A549 (cell line): ENCODE measurements at regions not wholly inside any gene's neighbourhood (a gene's known extent, or its start where the extent isn't known, plus 50 kb on each side); places are given as distances from the start of the nearest gene placed in this dataset.

Source experiments
- ATAC-seq, 2 experiments: fragments of 200-7000 bp in 1 of 2; fragments of >200 bp in 1 of 2; cut with Nextera tagmentation in 1 of 2; cut with Tn5 transposase in 1 of 2; 3 replicates each; pipeline versions ENCODE4 v1.8.0 to v1.9.1; 2018 to 2020; ENCODE audit warnings: mild to moderate bottlenecking in 1 of 2, moderate library complexity in 1 of 2
- CTCF ChIA-PET: fragments of 300-600 bp; sonication (Branson Sonifier 250); formaldehyde crosslinking; extraction: SDS; loops from one replicate; lab custom pipeline; 2021; ENCODE audit warnings: antibody characterized with exemption, inconsistent platforms; lab: Yijun Ruan, JAX
- POLR2A ChIA-PET: fragments of 350-600 bp; formaldehyde crosslinking; extraction: SDS; loops from one replicate; lab custom pipeline; 2021; ENCODE audit warnings: antibody characterized with exemption, inconsistent platforms; lab: Yijun Ruan, JAX
- DNase-seq, 2 experiments: peaks; one replicate each; pipeline versions ENCODE4 v3.0.0 to v3.0.0-alpha.2; 2011 to 2016; ENCODE audit warnings: low read depth in 1 of 2, low spot score in 1 of 2
- FAIRE-seq: peaks from 2 replicates; lab custom pipeline; 2011; peaks lifted over from hg19 to GRCh38; lab: Jason Lieb, UNC
- H3K27ac ChIP-seq, 2 experiments: fragments of >200 bp; sonication (Bioruptor Twin); formaldehyde crosslinking; 3 replicates each; pipeline ENCODE4 v1.5.1; 2016 to 2017
- H3K4me1 ChIP-seq: fragments of >200 bp; sonication (Bioruptor Twin); formaldehyde crosslinking; 3 replicates; pipeline ENCODE4 v1.6.1; 2016
- H3K4me2 ChIP-seq: fragments of >200 bp; sonication (Bioruptor Twin); formaldehyde crosslinking; 3 replicates; pipeline ENCODE4 v1.6.1; 2016
- H3K4me3 ChIP-seq: fragments of >200 bp; sonication (Bioruptor Twin); formaldehyde crosslinking; 3 replicates; pipeline ENCODE4 v1.5.1; 2016
- H3K9me3 ChIP-seq: fragments of >200 bp; sonication (Bioruptor Twin); formaldehyde crosslinking; 3 replicates; pipeline ENCODE4 v1.6.1; 2016
- CHD4 ChIP-seq: fragments of 200-600 bp; sonication (generic); IDR thresholded peaks from 2 replicates; pipeline ENCODE4 v1.6.1; 2016; ENCODE audit warnings: antibody characterized with exemption, mild to moderate bottlenecking, borderline replicate concordance
- EP300 ChIP-seq, 2 experiments: fragments of >200 bp; sonication (Bioruptor Twin); formaldehyde crosslinking; IDR thresholded peaks; 2 replicates in 1 of 2; 3 replicates in 1 of 2; pipeline ENCODE4 v1.6.1; 2016 to 2017
- FOSL2 ChIP-seq, 2 experiments: fragments of 450-650 bp in 1 of 2; fragments of >200 bp in 1 of 2; sonication (Bioruptor Twin) in 1 of 2; formaldehyde crosslinking; IDR thresholded peaks; 2 replicates each; pipeline versions ENCODE4 v1.5.0 to v1.6.1; 2016 to 2020; ENCODE audit warnings: mild to moderate bottlenecking in 1 of 2, moderate library complexity in 1 of 2
- HOXB13 ChIP-seq: fragments of 250-450 bp; sonication (Bioruptor Pico); IDR thresholded peaks from 2 replicates; pipeline ENCODE4 v1.5.0; 2020; ENCODE audit warnings: low read depth, mild to moderate bottlenecking, moderate library complexity
- HOXB5 ChIP-seq: fragments of 250-450 bp; sonication (Bioruptor Pico); IDR thresholded peaks from 2 replicates; pipeline ENCODE4 v1.5.0; 2020; ENCODE audit warnings: mild to moderate bottlenecking, moderate library complexity
- JUNB ChIP-seq: fragments of >200 bp; sonication (Bioruptor Twin); formaldehyde crosslinking; IDR thresholded peaks from 2 replicates; pipeline ENCODE4 v1.6.1; 2016
- KDM1A ChIP-seq: fragments of 200-600 bp; sonication (generic); IDR thresholded peaks from 2 replicates; pipeline ENCODE4 v1.6.1; 2016; ENCODE audit warnings: low read depth, mild to moderate bottlenecking
- MYC ChIP-seq: IDR thresholded peaks from 2 replicates; pipeline ENCODE4 v1.6.1; 2012; ENCODE audit warnings: mild to moderate bottlenecking, inconsistent platforms, low read length, improper control_type of control experiment, borderline replicate concordance
- NFE2L2 ChIP-seq: fragments of 150-350 bp; conservative IDR thresholded peaks from 2 replicates; pipeline ENCODE4 v1.6.1; 2014; ENCODE audit warnings: low read length
- PBX3 ChIP-seq: IDR thresholded peaks from 2 replicates; pipeline ENCODE4 v1.6.1; 2012
- PHF8 ChIP-seq: fragments of 200-600 bp; sonication (generic); IDR thresholded peaks from 2 replicates; pipeline ENCODE4 v1.6.1; 2016; ENCODE audit warnings: low read depth, mild to moderate bottlenecking, antibody characterized with exemption, moderate library complexity, borderline replicate concordance
- POLR2AphosphoS2 ChIP-seq: conservative IDR thresholded peaks from 2 replicates; pipeline ENCODE4 v1.6.1; 2012; ENCODE audit warnings: low read length, improper control_type of control experiment, inconsistent platforms
- RARB ChIP-seq: fragments of 250-450 bp; sonication (Bioruptor Pico); IDR thresholded peaks from 2 replicates; pipeline ENCODE4 v1.8.0; 2021; ENCODE audit warnings: mild to moderate bottlenecking, moderate library complexity
- RCOR1 ChIP-seq: fragments of 150-350 bp; IDR thresholded peaks from 2 replicates; pipeline ENCODE4 v1.6.1; 2014; ENCODE audit warnings: antibody characterized with exemption, low read length, low read depth
- TP53 ChIP-seq: fragments of 250-450 bp; sonication (Bioruptor Pico); IDR thresholded peaks from 2 replicates; pipeline ENCODE4 v1.5.0; 2021; ENCODE audit warnings: mild to moderate bottlenecking, moderate library complexity
- USF2 ChIP-seq: fragments of 450-650 bp; IDR thresholded peaks from 2 replicates; pipeline ENCODE4 v1.6.1; 2014; ENCODE audit warnings: antibody characterized with exemption
- ZSCAN20 ChIP-seq: fragments of 250-450 bp; sonication (Bioruptor Pico); IDR thresholded peaks from 2 replicates; pipeline ENCODE4 v1.8.0; 2022; ENCODE audit warnings: mild to moderate bottlenecking, moderate library complexity
- WGBS: methylation state at CpG from one replicate; pipeline ENCODE4 v1.1.6; 2017; ENCODE audit errors: missing lambda C conversion rate; 5-methylcytosine and 5-hydroxymethylcytosine counted together
- small RNA-seq, 6 experiments: library from RNA; depleted of rRNA; stranded (forward); fragments of <200 nt; gene quantifications; one replicate each; pipeline ENCODE3, GENCODE V24; 2012
- TF ChIP-seq, protein P1 (sequence below): IDR thresholded peaks from 2 replicates; pipeline ENCODE4 v1.6.1; 2012

DNA sequence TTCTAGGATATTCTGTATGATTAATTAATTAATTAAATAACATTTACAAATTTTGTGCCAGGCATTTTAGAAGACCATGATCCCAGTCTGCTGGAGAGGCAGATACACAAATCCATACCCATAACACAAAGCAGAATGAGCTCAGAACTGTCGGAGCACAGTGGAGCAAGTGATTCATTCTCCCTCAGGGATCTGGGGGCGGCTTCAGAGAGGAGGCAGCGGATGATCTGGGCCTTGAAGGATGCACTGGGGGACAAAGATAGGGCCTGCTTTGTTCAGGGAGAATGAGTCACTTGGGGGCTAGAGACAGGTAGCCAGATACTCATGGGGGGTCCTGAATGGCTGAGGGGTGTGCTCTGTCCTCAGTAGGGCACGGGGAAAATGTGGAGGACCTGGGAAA lies 50.9 kb upstream of the TRABD2B start:
- no peak for TF ChIP-seq TP53 (CRISPR knock-in tag)
- TF ChIP-seq RARB (CRISPR knock-in tag), result no peak
- TF ChIP-seq KDM1A, result no peak
- no peak for TF ChIP-seq PBX3
- no peak for TF ChIP-seq POLR2AphosphoS2
- no peak for TF ChIP-seq FOSL2 (IDR thresholded peaks at IDR 0.05)
- TF ChIP-seq FOSL2 (CRISPR knock-in tag; IDR thresholded peaks at IDR 0.05), result no peak
- no peak for TF ChIP-seq MYC
- no peak for TF ChIP-seq HOXB5 (CRISPR knock-in tag)
- no peak for TF ChIP-seq USF2
- no peak for TF ChIP-seq NFE2L2
- Histone ChIP-seq H3K27ac (peak overlapping the region in 1 of 2 experiments; percentile 5; a peak in 1 of 6 replicates), H3K9me3 (no peaks in the 10 kb centered on the region), H3K4me3 (no peak overlapping the region), H3K4me1 (no peaks in the 10 kb centered on the region), H3K4me2 (no peak overlapping the region)
- ChIA-PET CTCF (interaction anchor here (5.8 kb wide), 1 partner anchor 12 kb away, joined by 31 read pairs; no protein-coding TSS in a partner anchor), POLR2A (no interaction called here)
- DNase-seq, result no peak
- no peak for ATAC-seq
- 48% methylated on average over 4 of the region's 4 CpGs for WGBS
- FAIRE-seq, result no peak

DNA sequence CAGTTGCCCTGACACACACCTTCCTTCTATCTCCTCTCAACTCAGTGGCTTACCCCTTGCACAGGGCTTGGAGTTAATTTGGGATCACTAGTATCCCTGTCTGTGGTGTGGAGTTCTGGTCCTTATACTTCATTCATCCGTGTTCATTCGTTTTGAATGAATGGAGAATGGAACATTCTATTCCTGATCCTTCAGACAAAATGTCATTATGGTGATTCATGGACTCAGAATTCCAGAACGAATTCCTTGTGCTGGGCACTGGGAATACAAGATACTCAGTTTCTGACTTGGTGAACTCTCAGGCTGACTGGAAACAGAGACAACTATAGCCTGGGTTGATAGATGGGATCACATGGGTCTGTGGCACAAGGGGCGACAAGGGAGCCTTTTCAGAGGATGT lies 49.9 kb upstream of the TRABD2B start:
- POLR2A ChIA-PET, result no interaction called here
- 20% methylated on average over 4 of the region's 4 CpGs for WGBS
- ATAC-seq (peak in 1 of 2 experiments; percentile 42; a peak in 1 of 6 replicates), DNase-seq (no peak)
- Histone ChIP-seq H3K4me3 (no peak overlapping the region), H3K27ac (peak overlapping the region in 1 of 2 experiments; percentile 30; a peak in 1 of 6 replicates)
- no peak for TF ChIP-seq PHF8
- no peak for TF ChIP-seq HOXB13
- no peak for TF ChIP-seq CHD4
- TF ChIP-seq, protein P1, sequence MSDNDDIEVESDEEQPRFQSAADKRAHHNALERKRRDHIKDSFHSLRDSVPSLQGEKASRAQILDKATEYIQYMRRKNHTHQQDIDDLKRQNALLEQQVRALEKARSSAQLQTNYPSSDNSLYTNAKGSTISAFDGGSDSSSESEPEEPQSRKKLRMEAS, result no peak
- TF ChIP-seq EP300 (IDR thresholded peaks at IDR 0.05), result no peak
- TF ChIP-seq RCOR1, result no peak
- TF ChIP-seq ZSCAN20 (CRISPR knock-in tag), result no peak
- TF ChIP-seq JUNB, result no peak
- TF ChIP-seq, all 56 proteins: peak for 0
- no peak for FAIRE-seq
- CTCF ChIA-PET, result no interaction called here
- no peak overlapping the region for H3K4me2 ChIP-seq
- H3K9me3 ChIP-seq, result no peaks in the 10 kb centered on the region
- no peaks in the 10 kb centered on the region for H3K4me1 ChIP-seq

Small RNA genes lying in the stretch of these regions (small RNA-seq; reads per million reads assigned to genes)
- 0 reads per million in 6 experiments for gene CYP46A4P
